Motor neuron (in vitro differentiated cells): ENCODE measurements at regions not wholly inside any gene's neighbourhood (a gene's known extent, or its start where the extent isn't known, plus 50 kb on each side); places are given as distances from the start of the nearest gene placed in this dataset.
"Not testable (repeated sequence)": the region's sequence is repeated elsewhere in the genome, so short reads cannot be mapped to it uniquely, and the experiment has no call there.

ENCODE experiments used
- ATAC-seq, 8 experiments: fragments of 200-7000 bp; cut with Tn5 transposase; replicated peaks in 6 of 8; 2 replicates each; pipeline ENCODE4 v1.8.0; 2021; ENCODE audit warnings: mild to moderate bottlenecking in 8 of 8, moderate library complexity in 8 of 8
- H3K27ac ChIP-seq, 2 donors: fragments of 250-450 bp; sonication (Bioruptor Pico); 2 replicates each; pipeline ENCODE4 v1.9.0; 2021; ENCODE audit warnings: antibody characterized with exemption in 2 of 2, mild to moderate bottlenecking in 2 of 2, moderate library complexity in 1 of 2
- H3K4me1 ChIP-seq, 2 donors: fragments of 250-450 bp; sonication (Bioruptor Pico); replicated peaks in 1 of 2; 2 replicates each; pipeline ENCODE4 v1.6.1; 2021; ENCODE audit warnings: antibody characterized with exemption in 2 of 2, mild to moderate bottlenecking in 2 of 2, moderate library complexity in 1 of 2
- H3K4me3 ChIP-seq, 5 donors: fragments of 250-450 bp; sonication (Bioruptor Pico); 2 replicates each; pipeline ENCODE4 v1.9.0; 2021; ENCODE audit warnings: antibody characterized with exemption in 5 of 5, mild to moderate bottlenecking in 5 of 5, moderate library complexity in 4 of 5
- WGBS, 10 experiments: fragments of 450-650 bp; shearing (Covaris generic); methylation state at CpG; one replicate each; pipeline ENCODE4 v1.0.0; 2022; 5-methylcytosine and 5-hydroxymethylcytosine counted together
- in situ Hi-C, 9 experiments: fragments of 400-800 bp; cut with MboI; loops; one replicate each; pipeline ENCODE4 v1.15.0; 2021; ENCODE audit warnings: low sequenced_read_pairs in 9 of 9, low pct_unique_long_range_greater_than_20kb in 2 of 9; ENCODE audit not compliant: unreplicated experiment in 9 of 9

- in situ Hi-C loops: no loop called here
- H3K4me1 ChIP-seq: peaks cover 7 to 14% of the 10 kb centered on the region in 2 donors
- 11 to 90% (median 55%) methylated on average over 1 to 8 of the region's 10 CpGs; no CpG with 5 or more reads in 1 of the 10 experiments for WGBS, 10 experiments
- H3K4me3 ChIP-seq: no peak overlapping the region
- peak overlapping the region in 1 of 2 donors; percentile 10 for H3K27ac ChIP-seq
- ATAC-seq: peak in 5 of 8 experiments; percentile 84 to 91 (median 88)
These were observed 297.9 kb downstream of the GATA3 start for GRCh38 chr10:8352171-8353075.

GRCh38 chr10:8356283-8356682 is 301.8 kb downstream of the GATA3 start:
- in situ Hi-C loops: no loop called here
- ATAC-seq: no peak
- Histone ChIP-seq H3K4me1 (peaks cover 2 to 3% of the 10 kb centered on the region in 2 donors), H3K27ac (no peak overlapping the region), H3K4me3 (no peak overlapping the region)
- 20 to 80% (median 60%) methylated on average over 1 to 2 of the region's 2 CpGs; no CpG with 5 or more reads in 4 of the 10 experiments for WGBS, 10 experiments

GRCh38 chr10:8359467-8359866 is 305.0 kb downstream of the GATA3 start:
- H3K4me1 ChIP-seq: no peaks in the 10 kb centered on the region
- no peak overlapping the region for H3K4me3 ChIP-seq
- no peak for ATAC-seq
- H3K27ac ChIP-seq: no peak overlapping the region
- 27 to 100% (median 88%) methylated on average over 1 to 5 of the region's 5 CpGs for WGBS, 10 experiments
- in situ Hi-C loops: no loop called here

- WGBS, 10 experiments: 13 to 100% (median 86%) methylated on average over 1 to 7 of the region's 7 CpGs
- no peak for ATAC-seq
- Histone ChIP-seq H3K4me3 (no peak overlapping the region), H3K4me1 (no peaks in the 10 kb centered on the region), H3K27ac (no peak overlapping the region)
- in situ Hi-C loops: no loop called here
These were observed 305.9 kb downstream of the GATA3 start for GRCh38 chr10:8360365-8360764.

GRCh38 chr10:8360814-8361509 is 306.5 kb downstream of the GATA3 start:
- no peaks in the 10 kb centered on the region for H3K4me1 ChIP-seq
- no peak overlapping the region for H3K4me3 ChIP-seq
- WGBS, 10 experiments: 0 to 100% (median 60%) methylated on average over 1 to 2 of the region's 2 CpGs; no CpG with 5 or more reads in 1 of the 10 experiments
- ATAC-seq: no peak
- in situ Hi-C loops: no loop called here
- no peak overlapping the region for H3K27ac ChIP-seq

DNA sequence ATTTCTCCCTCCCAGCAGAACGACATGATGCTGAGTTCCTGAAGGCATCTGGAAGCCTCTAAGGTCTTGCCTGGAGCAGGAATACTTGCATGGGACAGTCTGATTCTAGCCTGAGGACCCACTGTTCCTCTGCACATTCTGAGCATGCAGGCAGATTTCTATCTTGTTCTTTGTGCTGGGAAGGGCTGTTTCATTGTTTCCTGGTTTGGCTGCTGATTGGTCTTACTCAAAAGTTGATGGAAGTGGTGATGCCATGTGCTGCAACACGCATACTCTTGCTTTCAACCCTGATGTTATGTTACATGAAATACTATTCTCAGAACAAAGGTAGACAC is 307.0 kb downstream of the GATA3 start:
- in situ Hi-C loops: no loop called here
- ATAC-seq: peak in 1 of 8 experiments; percentile 29
- Histone ChIP-seq H3K27ac (no peak overlapping the region), H3K4me3 (no peak overlapping the region), H3K4me1 (no peaks in the 10 kb centered on the region)
- 30 to 100% (median 63%) methylated on average over 1 to 2 of the region's 2 CpGs; no CpG with 5 or more reads in 3 of the 10 experiments for WGBS, 10 experiments

GRCh38 chr10:8365935-8366911 is 311.7 kb downstream of the GATA3 start:
- WGBS, 10 experiments: 18 to 98% (median 86%) methylated on average over 2 to 15 of the region's 19 CpGs; no CpG with 5 or more reads in 1 of the 10 experiments
- Histone ChIP-seq H3K27ac (no peak overlapping the region), H3K4me3 (no peak overlapping the region), H3K4me1 (no peaks in the 10 kb centered on the region)
- in situ Hi-C loops: no loop called here
- ATAC-seq: peak in 2 of 8 experiments; percentile 14 to 81

- not testable (repeated sequence) for H3K27ac ChIP-seq
These were observed 313.4 kb downstream of the GATA3 start for GRCh38 chr10:8367672-8368411.

GRCh38 chr10:8369666-8370065 is 315.2 kb downstream of the GATA3 start:
- Histone ChIP-seq H3K27ac (no peak overlapping the region), H3K4me1 (no peaks in the 10 kb centered on the region), H3K4me3 (no peak overlapping the region)
- 0 to 100% (median 82%) methylated on average over 1 to 6 of the region's 7 CpGs; no CpG with 5 or more reads in 2 of the 10 experiments for WGBS, 10 experiments
- in situ Hi-C loops: no loop called here
- no peak for ATAC-seq

More at GRCh38 chr10:8367672-8368411, 313.4 kb downstream of the GATA3 start:
- in situ Hi-C loops, H3K4me1 ChIP-seq, H3K4me3 ChIP-seq, ATAC-seq: not testable (repeated sequence)
- 0 to 100% (median 62%) methylated on average over 1 to 3 of the region's 3 CpGs for whole genome bisulfite sequencing, 10 experiments

GRCh38 chr10:8374334-8374733 is 319.8 kb downstream of the GATA3 start:
- ATAC-seq: no peak

DNA sequence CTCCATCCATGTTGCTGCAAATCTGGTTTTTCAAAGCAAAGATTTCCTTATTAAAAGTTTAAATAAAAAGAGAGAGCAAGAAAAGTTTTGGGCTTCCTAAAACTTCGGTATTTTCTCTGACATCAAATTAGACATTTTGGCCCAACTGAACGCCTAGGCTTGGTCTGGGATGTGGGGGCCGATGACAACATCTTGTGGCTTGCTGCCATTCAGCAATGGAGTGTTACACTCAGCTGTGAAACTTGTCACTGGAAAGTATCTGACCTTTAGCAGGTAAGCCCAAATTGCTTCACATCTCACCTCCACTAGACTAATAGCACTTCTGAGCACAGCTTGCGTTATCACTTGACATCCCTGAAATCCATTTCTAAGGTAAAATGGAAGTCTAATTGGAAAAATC is 320.6 kb downstream of the GATA3 start:
- ATAC-seq: no peak
- Histone ChIP-seq H3K4me3 (no peak overlapping the region), H3K4me1 (no peaks in the 10 kb centered on the region), H3K27ac (no peak overlapping the region)
- 6 to 96% (median 83%) methylated on average over 1 to 4 of the region's 4 CpGs; no CpG with 5 or more reads in 1 of the 10 experiments for WGBS, 10 experiments
- in situ Hi-C loops: no loop called here

More at GRCh38 chr10:8374334-8374733, 319.8 kb downstream of the GATA3 start:
- in situ Hi-C loops: no loop called here
- Histone ChIP-seq H3K4me1 (no peaks in the 10 kb centered on the region), H3K27ac (no peak overlapping the region), H3K4me3 (no peak overlapping the region)
- WGBS, 10 experiments: 0 to 100% (median 82%) methylated on average over 1 to 6 of the region's 6 CpGs
